ENCODE measurements at regions not wholly inside any gene's neighbourhood (a gene's known extent, or its start where the extent isn't known, plus 50 kb on each side); places are given as distances from the start of the nearest gene placed in this dataset.

- no TSS peak for BruUV-seq (replicated peaks)
- no peak for ATAC-seq
- no peaks in the 10 kb centered on the region; a peak in 1 of 5 replicates for H3K27me3 ChIP-seq (ENCODE audit: control insufficient read depth in 1 of 2, insufficient read depth in 2 of 2, low read length in 2 of 2)
- H3K4me3 ChIP-seq (replicated peaks in 1 of 3; ENCODE audit: insufficient read depth in 1 of 3, low read depth in 2 of 3, low read length in 3 of 3) = no peak overlapping the region
- H3K4me1 ChIP-seq (ENCODE audit: insufficient read depth, low read length) = no peaks in the 10 kb centered on the region
- POLR2A ChIA-PET = no interaction called here
- no peak overlapping the region for H2AFZ ChIP-seq (ENCODE audit: low read length)
- CTCF ChIA-PET (ENCODE audit: low intra/inter-chr PET ratio, low total read pairs) = no interaction called here
- DNase-seq (ENCODE audit: low spot score) = no peak
- H3K9ac ChIP-seq (ENCODE audit: insufficient read depth, low read depth, low read length) = no peak overlapping the region
- TF ChIP-seq NCOA5 (CRISPR knock-in tag; IDR thresholded peaks at IDR 0.05) (no peak), ZNF614 (CRISPR knock-in tag; IDR thresholded peaks at IDR 0.05; ENCODE audit: borderline replicate concordance) (no peak), ZMYM4 (CRISPR knock-in tag; IDR thresholded peaks at IDR 0.05) (no peak), ZNF101 (CRISPR knock-in tag; IDR thresholded peaks at IDR 0.05; ENCODE audit: borderline replicate concordance, low read depth) (no peak), ETV5 (CRISPR knock-in tag; IDR thresholded peaks at IDR 0.05; ENCODE audit: borderline replicate concordance) (no peak), ZNF615 (CRISPR knock-in tag; IDR thresholded peaks at IDR 0.05; ENCODE audit: borderline replicate concordance) (no peak), NFKBIZ (CRISPR knock-in tag; IDR thresholded peaks at IDR 0.05) (no peak), U2AF2 (IDR thresholded peaks at IDR 0.05; ENCODE audit: low read depth, low read length) (no peak), ERF (CRISPR knock-in tag; IDR thresholded peaks at IDR 0.05) (no peak), ZNF354B (CRISPR knock-in tag; IDR thresholded peaks at IDR 0.05) (no peak)
- no peaks in the 10 kb centered on the region for H4K20me1 ChIP-seq (ENCODE audit: insufficient read depth, low read length)
- no peaks in the 10 kb centered on the region for H3K36me3 ChIP-seq (replicated peaks in 1 of 2; ENCODE audit: control insufficient read depth in 1 of 2, insufficient read depth in 2 of 2, low read length in 2 of 2)
- no peak overlapping the region for H3K27ac ChIP-seq (ENCODE audit: extremely low read length, insufficient read depth, low read length)
- H3K4me2 ChIP-seq (ENCODE audit: low read depth, low read length) = no peak overlapping the region
- H3K9me3 ChIP-seq (ENCODE audit: low read length) = peaks cover 8% of the 10 kb centered on the region; the same call in 1 of the 2 replicates
- H3K79me2 ChIP-seq (ENCODE audit: insufficient read depth, low read length) = no peaks in the 10 kb centered on the region
- no peak for FAIRE-seq
- in situ Hi-C loops (cut with HindIII; ENCODE audit: extremely low pct_ligation_motif_present, low pct_unique_long_range_greater_than_20kb) = no loop called here
- intact Hi-C loops (cut with micrococcal nuclease; ENCODE audit: unreplicated experiment) = no loop called here
These were observed 830.9 kb downstream of the TECRL start for GRCh38 chr4:63578383-63578782.

GRCh38 chr4:63566658-63567057, 842.6 kb downstream of the TECRL start:
- TF ChIP-seq EED (CRISPR knock-in tag; IDR thresholded peaks at IDR 0.05) (no peak), ZNF546 (CRISPR knock-in tag; conservative IDR thresholded peaks at IDR 0.05) (no peak), YEATS2 (CRISPR knock-in tag; IDR thresholded peaks at IDR 0.05; ENCODE audit: borderline replicate concordance) (no peak)
- POLR2A ChIA-PET = no interaction called here
- no peaks in the 10 kb centered on the region for H3K79me2 ChIP-seq (ENCODE audit: insufficient read depth, low read length)
- ATAC-seq (no peak), DNase-seq (ENCODE audit: low spot score) (no peak), FAIRE-seq (no peak)
- H3K4me1 ChIP-seq (ENCODE audit: insufficient read depth, low read length) = no peaks in the 10 kb centered on the region
- H3K27me3 ChIP-seq (ENCODE audit: control insufficient read depth in 1 of 2, insufficient read depth in 2 of 2, low read length in 2 of 2) = no peaks in the 10 kb centered on the region
- 0% methylated on average over 2 of the region's 2 CpGs for WGBS (ENCODE audit: low lambda C conversion rate)
- H3K9me3 ChIP-seq (ENCODE audit: low read length) = peaks cover 18% of the 10 kb centered on the region
- no peak overlapping the region for H3K27ac ChIP-seq (ENCODE audit: extremely low read length, insufficient read depth, low read length)
- no TSS peak for BruUV-seq (replicated peaks)
- no peaks in the 10 kb centered on the region for H4K20me1 ChIP-seq (ENCODE audit: insufficient read depth, low read length)
- no peak overlapping the region for H3K4me3 ChIP-seq (replicated peaks in 1 of 3; ENCODE audit: insufficient read depth in 1 of 3, low read depth in 2 of 3, low read length in 3 of 3)
- no peak overlapping the region for H3K9ac ChIP-seq (ENCODE audit: insufficient read depth, low read depth, low read length)
- intact Hi-C loops (cut with micrococcal nuclease; ENCODE audit: unreplicated experiment) = loop anchor here (10.0 kb wide), 1 partner anchor 662 kb away; no protein-coding TSS in a partner anchor
- no peak overlapping the region for H3K4me2 ChIP-seq (ENCODE audit: low read depth, low read length)
- no peak overlapping the region for H2AFZ ChIP-seq (ENCODE audit: low read length)
- no peaks in the 10 kb centered on the region for H3K36me3 ChIP-seq (replicated peaks in 1 of 2; ENCODE audit: control insufficient read depth in 1 of 2, insufficient read depth in 2 of 2, low read length in 2 of 2)
- in situ Hi-C loops (cut with HindIII; ENCODE audit: extremely low pct_ligation_motif_present, low pct_unique_long_range_greater_than_20kb) = no loop called here
- CTCF ChIA-PET (ENCODE audit: low intra/inter-chr PET ratio, low total read pairs) = no interaction called here

Data from HepG2 (cell line).